NCI-H2107 treated with DMSO at 0.1 percent for 48 hours (cell line): ENCODE measurements at regions not wholly inside any gene's neighbourhood (a gene's known extent, or its start where the extent isn't known, plus 50 kb on each side); places are given as distances from the start of the nearest gene placed in this dataset.
"Not testable (repeated sequence)": the region's sequence is repeated elsewhere in the genome, so short reads cannot be mapped to it uniquely, and the experiment has no call there.

Experiments used
- DNase-seq: peaks from one replicate; lab custom pipeline; 2025; ENCODE audit not compliant: unreplicated experiment; lab: John Stamatoyannopoulos, UW

DNA sequence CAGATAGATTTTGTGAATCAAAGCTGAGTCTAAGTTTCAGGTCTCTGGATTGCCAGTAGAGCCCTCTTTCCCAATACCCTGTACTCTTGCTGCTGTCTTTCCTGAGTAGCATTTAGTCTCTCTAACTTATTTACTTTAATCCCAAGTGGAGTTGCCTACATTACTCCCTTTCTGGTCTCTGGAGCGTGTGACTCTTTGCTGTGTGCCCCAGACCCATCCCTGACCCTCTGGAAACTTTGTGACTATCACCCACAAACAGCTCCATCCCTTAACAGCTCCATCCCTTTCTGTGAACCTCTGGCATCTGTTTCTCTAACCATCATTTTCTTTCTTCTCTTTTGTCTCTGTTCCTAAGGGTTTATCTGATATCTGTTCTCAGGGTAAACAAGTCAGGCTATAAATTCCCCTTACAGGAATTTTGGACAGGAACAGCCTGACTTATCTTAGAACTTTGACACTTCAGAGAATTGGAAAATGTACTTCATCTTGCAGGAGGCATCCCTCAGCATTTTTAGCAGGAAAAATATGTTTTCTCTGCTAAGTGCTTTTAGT lies 1167.1 kb upstream of the SEMA6A start:
- no peak for DNase-seq

DNA sequence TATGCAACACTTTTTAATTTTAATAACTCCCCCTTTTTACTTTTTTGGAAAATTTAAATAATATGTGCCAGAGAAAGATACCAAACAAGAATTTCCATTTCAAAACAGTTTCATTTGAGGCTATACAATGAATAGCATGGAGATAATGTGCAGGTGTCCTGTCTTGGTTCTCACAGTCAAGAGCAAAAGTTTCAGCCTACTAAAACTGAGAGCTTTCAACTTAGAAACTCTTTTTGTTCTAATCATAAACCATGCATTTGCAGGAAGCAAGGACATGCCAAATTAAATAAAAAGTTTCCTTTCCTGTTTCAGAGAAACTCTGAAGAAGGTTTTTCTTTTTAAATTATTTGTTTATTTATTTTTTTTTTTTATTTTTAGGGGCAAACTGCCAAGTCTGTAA lies 1165.6 kb upstream of the SEMA6A start:
- DNase-seq: no peak

GRCh38 chr5:117738571-117738970 lies 1163.9 kb upstream of the SEMA6A start:
- no peak for DNase-seq

DNA sequence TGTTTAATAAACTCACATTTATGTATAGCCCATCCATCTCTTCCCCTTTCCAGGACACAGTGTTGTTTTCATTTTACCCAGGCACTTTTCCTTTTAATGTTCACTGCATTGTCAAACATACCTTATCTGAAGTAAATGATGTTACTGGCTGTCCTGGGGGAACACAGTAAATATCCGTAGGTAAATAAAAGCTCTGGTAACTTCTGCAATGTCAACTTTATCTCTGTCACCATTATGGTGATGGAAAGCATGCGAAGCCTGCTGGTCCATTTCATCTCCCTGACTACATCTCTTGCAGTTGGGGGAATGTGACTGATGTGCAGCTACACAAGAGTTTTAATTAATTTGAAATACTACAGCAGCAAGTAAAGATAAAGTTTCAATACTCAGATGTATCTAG lies 1162.1 kb upstream of the SEMA6A start:
- no peak for DNase-seq

GRCh38 chr5:117734056-117734455 lies 1159.4 kb upstream of the SEMA6A start:
- no peak for DNase-seq

DNA sequence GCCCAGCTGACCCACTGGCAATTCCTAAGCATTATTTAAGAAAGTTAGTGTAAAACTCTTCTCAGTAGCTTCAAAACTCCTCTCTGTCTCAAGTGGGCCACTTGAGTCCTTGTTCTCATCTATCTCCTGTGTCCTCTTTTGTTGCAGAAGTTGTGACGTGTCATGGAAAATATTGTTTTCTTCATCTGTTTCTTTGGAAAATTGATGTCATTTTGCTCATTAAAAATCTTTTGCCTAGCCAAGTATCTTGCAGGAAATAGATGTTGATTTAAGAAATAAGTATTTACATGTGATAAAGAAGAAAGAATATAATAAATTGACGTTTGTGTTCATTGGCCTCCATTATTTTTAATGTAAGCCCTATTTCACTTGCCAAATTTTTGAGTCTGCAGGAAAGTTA lies 1158.4 kb upstream of the SEMA6A start:
- DNase-seq: no peak

GRCh38 chr5:117732264-117732663 lies 1157.6 kb upstream of the SEMA6A start:
- DNase-seq: no peak

- no peak for DNase-seq
Measured at GRCh38 chr5:117731446-117731845, 1156.8 kb upstream of the SEMA6A start.

DNA sequence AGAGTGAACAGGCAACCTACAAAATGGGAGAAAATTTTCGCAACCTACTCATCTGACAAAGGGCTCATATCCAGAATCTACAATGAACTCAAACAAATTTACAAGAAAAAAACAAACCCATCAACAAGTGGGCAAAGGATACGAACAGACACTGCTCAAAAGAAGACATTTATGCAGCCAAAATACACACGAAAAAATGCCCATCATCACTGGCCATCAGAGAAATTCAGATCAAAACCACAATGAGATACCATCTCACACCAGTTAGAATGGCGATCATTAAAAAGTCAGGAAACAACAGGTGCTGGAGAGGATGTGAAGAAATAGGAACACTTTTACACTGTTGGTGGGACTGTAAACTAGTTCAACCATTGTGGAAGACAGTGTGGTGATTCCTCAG lies 1146.2 kb upstream of the SEMA6A start:
- DNase-seq: not testable (repeated sequence)

GRCh38 chr5:117719413-117719812 lies 1144.8 kb upstream of the SEMA6A start:
- no peak for DNase-seq

- DNase-seq: no peak
Measured at GRCh38 chr5:117713585-117714198, 1139.1 kb upstream of the SEMA6A start.

- DNase-seq: no peak
Measured at GRCh38 chr5:117701062-117701461, 1126.4 kb upstream of the SEMA6A start.

- no peak for DNase-seq
Measured at GRCh38 chr5:117692606-117693005, 1118.0 kb upstream of the SEMA6A start.

GRCh38 chr5:117691081-117691870 lies 1116.7 kb upstream of the SEMA6A start:
- DNase-seq: no peak

DNA sequence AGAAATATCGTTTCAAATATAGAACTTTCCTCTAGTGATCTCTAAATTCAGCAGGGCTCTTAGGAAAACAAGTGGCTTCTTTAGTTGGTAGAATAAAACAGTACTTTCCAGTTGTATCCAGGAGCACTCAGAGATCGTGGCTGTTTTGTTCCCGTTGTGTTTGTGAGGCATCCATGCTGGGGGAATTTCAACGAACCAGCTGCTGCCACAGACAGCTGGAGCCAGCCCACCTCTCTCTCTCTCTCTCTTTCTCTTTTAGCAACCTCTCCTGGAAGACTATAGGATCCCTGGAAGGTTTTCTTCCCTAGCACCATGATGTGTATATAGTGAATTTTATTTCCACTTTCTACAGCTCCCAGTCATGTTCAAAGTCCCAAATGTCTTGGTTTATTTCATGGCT lies 1116.0 kb upstream of the SEMA6A start:
- no peak for DNase-seq

- no peak for DNase-seq
Measured at GRCh38 chr5:117686926-117687325, 1112.3 kb upstream of the SEMA6A start.

- no peak for DNase-seq
Measured at GRCh38 chr5:117682416-117682815, 1107.8 kb upstream of the SEMA6A start.

DNA sequence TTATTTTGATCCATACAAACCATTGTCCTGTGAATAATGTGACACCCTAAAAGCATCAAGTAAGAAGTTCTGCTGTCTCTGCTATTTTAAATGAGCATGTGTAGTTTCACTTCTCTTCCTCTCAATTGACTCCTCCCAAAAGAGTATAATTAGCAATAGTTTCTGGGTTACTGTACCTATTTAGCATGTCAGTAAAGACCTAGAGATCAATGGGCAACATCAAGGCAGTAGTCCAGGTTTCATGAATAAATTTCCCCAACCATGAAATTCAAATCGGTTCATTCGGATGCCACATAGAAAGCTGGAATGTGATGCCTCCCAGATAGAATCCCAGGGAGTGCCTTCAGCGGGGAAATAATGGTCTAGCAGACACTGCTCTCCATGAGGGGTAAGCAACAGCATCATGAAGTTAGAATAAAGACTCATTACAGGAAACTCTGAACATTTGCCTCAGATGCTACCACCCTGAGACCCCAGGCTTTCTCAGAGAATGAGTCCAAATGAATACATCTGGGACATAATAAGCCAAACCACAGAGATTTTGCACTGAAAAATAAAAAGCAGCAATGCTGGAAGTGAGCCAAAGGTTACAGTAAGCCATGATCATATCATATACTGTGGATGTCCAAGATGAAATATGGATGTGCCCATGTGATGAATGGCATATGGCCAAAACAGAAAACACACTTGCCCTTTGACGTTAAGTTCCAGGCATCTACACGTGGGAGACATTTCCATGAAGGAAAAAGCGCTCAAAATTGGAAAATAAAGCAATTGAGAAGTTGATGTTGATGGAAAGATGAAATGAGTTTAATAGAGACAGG lies 1107.0 kb upstream of the SEMA6A start:
- no peak for DNase-seq

DNA sequence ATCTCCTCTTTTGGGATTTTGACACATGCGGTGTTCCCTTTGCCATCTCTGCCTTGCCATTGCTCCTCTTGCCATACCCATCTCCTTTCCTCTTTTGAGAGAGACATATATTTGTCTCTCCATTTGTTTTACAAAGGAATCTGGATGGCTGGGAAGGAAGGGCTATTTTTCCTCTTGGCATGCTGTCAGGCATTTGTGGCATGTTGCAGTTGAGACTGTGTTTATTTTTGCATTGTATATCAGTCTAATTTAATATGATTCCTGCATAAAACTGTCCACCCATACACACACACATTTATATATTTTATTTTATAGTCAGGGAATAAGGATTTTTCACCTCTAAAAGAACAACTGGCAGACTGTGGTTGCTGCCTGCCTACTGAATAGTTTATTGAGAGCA lies 1105.8 kb upstream of the SEMA6A start:
- DNase-seq: no peak

DNA sequence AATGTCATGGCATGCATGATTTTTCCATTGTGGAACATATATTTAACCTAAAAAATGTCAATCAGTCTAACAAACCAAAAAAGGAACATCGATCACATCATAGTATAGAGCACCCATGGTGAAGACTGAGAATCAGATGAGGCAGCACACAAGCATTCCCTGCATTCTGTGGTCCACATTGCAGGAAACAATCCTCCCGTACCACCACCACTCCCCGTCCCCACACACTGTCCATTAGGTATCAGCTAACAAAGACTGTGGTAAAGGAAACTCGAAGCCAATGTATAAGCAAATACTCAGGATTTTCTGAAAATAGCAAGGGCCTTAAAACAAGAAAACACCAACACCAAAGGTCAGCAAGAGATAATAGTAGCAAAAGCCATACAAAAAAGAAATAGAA lies 1104.4 kb upstream of the SEMA6A start:
- no peak for DNase-seq

DNA sequence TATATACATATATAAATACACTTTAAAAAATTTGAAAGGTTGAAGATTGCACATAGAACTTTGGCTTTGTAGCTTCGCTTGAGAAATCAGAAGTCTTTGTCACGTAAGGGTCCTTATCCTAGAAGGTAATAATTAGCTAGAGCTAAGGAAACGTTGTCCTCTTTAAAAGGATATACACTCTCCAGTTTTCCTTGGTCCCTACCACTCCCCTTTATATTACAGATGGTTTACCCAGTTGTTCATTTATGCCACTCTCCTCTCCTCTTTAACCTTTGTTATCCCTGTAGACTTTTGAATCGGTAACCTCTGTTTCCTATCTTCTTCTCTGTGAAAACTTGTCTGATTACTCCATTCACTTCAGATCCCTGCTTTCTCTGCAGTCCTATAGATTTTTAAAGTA lies 1101.0 kb upstream of the SEMA6A start:
- DNase-seq: no peak

- no peak for DNase-seq
Measured at GRCh38 chr5:117671551-117671950, 1096.9 kb upstream of the SEMA6A start.
